DMS53 treated with DMSO at 0.1 percent for 48 hours (cell line): ENCODE measurements at regions not wholly inside any gene's neighbourhood (a gene's known extent, or its start where the extent isn't known, plus 50 kb on each side); places are given as distances from the start of the nearest gene placed in this dataset.
"Not testable (repeated sequence)": the region's sequence is repeated elsewhere in the genome, so short reads cannot be mapped to it uniquely, and the experiment has no call there.

ENCODE experiments used
- DNase-seq: peaks from one replicate; lab custom pipeline; 2025; ENCODE audit not compliant: unreplicated experiment; lab: John Stamatoyannopoulos, UW

DNA sequence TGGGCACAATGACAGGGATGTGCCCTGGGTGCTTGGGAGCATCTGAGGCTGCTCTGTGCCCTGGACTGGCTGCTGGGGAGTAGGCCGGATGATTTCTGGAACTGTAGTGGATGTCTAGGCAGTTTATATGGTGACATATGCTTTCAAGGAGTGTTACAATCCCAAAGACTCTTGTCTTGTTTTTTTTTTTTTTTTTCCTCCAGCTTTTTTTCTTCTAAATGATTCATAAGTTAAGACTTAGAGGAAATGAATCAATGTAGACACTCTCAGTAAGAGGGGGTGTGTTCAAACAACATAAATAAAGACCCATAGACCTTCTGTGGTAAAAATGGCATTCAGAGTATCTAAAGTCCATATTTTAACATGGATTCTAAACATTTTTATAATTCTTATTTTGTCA is 706.1 kb upstream of the GOLIM4 start:
- DNase-seq = no peak

- no peak for DNase-seq
Measured at GRCh38 chr3:168796339-168796738, 700.6 kb upstream of the GOLIM4 start.

DNA sequence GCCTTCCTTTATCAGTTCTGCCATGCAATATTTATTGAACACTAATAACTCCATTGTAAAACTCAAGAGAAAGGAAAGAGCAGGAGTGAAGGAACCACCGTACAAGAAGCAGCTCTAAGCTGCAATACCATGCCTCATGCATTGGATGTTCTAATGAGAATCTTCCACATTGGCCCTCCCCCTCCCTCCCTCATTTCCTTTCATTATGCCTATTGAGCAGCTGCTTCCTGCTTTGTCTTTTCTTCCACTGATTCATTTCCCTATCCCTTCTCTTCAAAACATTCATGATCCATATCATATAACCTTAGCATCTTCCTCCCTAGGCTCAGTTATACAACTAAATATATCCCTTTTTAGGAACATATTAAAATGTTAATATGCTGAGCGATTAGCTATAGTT is 698.7 kb upstream of the GOLIM4 start:
- no peak for DNase-seq

DNA sequence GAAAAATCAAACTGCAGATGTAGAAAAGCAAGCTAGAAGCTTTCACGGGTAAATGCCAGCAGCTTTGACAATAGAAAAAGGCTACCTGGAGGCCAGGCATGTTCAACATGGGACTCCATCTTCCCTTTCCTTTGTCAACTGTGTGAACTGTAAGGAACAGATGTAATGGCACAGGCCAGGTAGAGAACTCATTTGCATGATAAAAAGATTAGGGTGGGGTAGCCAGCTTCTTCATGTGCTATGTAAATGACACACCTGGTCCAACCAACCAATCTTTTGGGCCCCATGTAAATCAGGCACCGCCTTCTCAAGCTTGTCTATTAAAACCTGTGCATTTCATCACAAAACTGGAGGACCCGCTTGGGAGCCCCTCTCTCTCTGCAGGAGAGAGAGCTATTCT is 686.5 kb upstream of the GOLIM4 start:
- DNase-seq = no peak

DNA sequence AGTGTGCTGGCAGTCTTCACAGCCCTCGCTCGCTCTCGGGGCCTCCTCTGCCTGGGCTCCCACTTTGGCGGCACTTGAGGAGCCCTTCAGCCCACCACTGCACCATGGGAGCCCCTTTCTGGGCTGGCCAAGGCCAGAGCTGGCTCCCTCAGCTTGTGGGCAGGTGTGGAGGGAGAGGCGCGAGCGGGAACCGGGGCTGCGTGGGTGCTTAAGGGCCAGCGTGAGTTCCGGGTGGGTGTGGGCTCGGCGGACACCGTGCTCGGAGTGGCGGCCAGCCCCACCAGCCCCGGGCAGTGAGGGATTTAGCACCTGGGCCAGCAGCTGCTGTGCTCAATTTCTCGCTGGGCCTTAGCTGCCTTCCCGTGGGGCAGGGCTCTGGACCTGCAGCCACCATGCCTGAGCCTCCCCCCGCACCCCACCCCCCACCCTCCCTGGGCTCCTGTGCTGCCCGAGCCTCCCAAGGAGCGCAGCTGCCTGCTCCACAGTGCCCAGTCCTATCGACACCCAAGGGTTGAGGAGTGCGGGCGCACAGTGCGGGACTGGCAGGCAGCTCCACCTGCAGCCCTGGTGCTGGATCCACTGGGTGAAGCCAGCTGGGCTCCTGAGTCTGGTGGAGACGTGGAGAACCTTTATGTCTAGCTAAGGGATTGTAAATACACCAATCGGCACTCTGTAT is 684.4 kb upstream of the GOLIM4 start:
- not testable (repeated sequence) for DNase-seq

DNA sequence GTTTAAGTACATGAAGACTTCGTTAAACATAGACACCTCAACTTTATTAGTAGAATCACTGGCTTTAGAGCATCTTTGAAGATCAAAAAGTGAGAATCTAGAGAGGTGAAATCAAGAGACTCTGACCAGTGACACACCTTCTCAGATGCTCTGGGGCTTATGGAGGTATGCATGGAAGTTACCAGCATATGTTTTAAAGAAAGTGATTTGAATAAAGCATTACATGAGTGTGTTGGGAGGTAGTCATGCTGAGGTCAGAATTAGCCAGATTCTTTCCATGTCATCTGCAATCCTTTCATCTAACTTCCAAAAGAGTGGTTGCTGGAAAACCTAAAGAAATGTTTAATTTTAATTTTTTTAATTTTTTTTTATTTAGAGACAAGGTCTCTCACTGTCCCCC is 658.0 kb upstream of the GOLIM4 start:
- no peak for DNase-seq

- DNase-seq = no peak
Measured at GRCh38 chr3:168752339-168752738, 656.6 kb upstream of the GOLIM4 start.

DNA sequence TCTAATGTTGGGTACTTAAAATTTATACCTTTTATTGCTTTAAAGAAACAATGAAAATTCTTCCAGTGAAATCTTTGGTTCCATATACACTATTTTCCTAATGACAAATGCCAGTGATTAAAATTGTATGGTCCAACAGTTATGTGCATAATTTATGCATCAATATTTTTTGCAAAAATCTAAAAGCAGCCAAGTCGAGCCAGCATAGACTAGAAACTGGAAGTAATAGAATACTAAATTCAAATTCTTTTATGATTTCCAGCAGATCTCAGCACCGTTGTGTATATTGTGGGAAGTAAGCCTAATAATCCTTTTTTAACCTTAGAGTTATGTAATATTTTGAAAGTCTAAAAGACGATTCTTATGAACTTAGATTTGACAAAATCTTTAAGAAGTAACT is 652.0 kb upstream of the GOLIM4 start:
- no peak for DNase-seq

- DNase-seq = no peak
Measured at GRCh38 chr3:168738527-168739325, 643.0 kb upstream of the GOLIM4 start.

DNA sequence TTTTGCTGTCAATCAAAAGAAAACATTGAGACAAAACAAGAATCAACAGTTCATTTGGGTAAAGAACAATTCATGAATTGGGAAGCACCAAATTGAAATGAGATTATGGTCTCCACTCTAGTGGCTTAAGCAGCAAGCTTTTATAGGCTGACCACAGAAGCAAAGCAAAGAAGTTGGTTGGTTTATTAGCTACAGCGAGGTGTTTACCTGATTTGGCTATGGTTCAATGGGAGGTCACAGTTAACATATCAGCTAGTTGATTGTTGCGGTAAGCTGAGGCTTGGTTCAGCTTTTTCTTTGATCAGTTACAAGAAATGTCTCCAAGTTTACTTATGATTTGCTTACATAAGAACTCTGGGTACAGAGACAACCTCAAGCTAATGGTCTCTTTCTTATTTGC is 640.5 kb upstream of the GOLIM4 start:
- no peak for DNase-seq

GRCh38 chr3:168730073-168730472 is 634.3 kb upstream of the GOLIM4 start:
- DNase-seq = no peak

DNA sequence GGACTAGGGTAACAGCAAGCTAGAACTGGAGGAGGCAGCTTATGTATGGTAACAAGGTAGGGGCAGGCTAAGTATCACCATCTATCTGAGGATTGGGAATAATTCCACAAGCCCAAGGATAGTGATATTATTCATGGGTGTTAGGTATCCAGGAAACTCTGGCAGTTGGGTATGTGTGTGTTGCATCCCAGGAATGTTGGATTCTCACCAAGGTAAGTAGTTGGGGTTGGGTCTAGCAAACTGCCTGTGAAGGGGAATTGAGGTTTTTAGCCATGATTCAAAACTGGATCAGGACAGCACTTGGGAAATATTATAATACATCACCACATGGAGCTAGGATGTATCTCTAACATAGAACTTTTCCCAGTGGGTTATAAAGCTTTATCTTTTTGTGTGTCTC is 626.4 kb upstream of the GOLIM4 start:
- DNase-seq = no peak

DNA sequence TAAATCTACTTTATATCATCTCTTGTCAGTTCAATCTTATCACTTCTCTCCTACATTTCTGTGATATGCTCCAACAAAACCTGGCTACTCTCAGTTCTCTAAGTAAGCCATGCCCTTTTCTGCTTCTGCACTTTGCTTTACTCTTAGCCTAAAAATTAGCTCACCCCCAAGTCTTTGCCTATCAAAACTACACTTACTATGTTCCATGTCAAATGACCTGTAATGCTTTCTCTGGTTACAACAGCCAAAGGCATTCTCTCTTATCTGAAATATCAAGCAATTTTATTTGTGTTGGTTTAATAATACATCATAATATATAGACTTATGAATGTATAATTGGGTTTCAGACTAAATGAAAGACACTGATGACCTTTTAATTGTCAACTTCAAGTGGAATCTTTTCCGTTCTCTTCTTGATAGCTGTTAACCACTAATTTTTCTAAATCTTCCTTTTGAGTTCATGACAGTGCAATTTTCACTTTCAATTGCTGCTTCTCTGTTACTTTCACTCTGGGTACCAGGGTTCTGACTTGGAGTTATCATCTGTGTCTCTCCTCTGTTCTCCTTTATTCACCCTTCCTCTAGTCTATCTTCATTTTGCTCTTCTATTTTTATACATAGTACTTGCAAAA is 619.0 kb upstream of the GOLIM4 start:
- no peak for DNase-seq

DNA sequence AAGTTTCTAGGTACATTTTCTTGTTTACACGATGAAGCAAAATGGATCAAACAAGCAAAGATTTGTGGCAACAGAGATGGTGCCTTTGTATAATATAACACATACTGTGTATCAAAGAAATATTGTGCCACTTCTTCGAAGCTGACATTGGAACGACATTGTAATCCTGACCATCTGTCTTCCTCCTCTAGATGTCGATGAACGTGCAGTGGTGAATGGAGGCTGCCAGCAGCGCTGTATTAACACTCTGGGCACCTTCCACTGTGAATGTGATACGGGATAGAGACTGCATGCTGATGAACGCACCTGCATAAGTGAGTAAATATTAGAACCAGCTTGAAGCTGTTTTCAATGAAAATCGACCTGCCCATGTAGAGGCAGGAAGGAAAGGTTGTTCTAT is 613.3 kb upstream of the GOLIM4 start:
- peak; percentile 93 for DNase-seq

GRCh38 chr3:168707900-168708299 is 612.2 kb upstream of the GOLIM4 start:
- no peak for DNase-seq

GRCh38 chr3:168705412-168705811 is 609.7 kb upstream of the GOLIM4 start:
- DNase-seq = no peak

DNA sequence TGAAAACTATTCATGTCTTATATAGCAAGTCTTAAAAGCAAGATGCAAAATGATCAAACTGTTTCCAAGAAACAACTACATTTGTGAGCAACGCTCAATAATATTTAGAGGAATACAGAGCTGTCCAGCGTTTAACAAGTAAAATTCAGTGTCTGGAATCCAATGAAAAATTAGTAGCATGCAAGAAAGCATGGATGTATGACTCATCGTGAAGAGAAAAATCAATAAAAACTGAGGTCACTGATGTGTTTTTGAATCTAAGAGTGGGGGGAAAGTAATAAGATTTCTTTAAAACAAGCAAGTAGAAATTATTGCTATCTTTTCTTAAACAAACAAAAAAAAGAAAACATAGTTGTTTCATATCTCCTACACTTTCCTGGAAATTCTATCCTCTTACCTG is 600.3 kb upstream of the GOLIM4 start:
- DNase-seq = no peak

DNA sequence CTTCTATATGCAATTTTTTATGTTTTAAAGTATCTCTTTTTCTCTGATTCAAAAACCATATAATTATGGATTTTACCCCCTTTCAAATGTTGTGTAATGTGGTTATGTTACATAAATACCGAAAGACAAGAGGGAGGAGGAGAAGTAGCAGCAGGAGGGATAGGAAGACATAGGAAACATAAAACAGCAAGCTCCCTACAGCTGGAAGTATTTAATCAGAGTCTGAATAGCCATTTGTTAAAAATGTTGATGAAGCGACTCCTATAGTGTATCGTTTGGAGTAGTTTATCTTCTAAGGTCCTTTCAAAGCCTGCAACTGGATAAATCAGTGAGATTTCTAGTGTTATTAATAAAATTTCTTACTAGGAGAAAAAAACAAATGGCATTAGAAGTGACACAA is 598.1 kb upstream of the GOLIM4 start:
- no peak for DNase-seq

DNA sequence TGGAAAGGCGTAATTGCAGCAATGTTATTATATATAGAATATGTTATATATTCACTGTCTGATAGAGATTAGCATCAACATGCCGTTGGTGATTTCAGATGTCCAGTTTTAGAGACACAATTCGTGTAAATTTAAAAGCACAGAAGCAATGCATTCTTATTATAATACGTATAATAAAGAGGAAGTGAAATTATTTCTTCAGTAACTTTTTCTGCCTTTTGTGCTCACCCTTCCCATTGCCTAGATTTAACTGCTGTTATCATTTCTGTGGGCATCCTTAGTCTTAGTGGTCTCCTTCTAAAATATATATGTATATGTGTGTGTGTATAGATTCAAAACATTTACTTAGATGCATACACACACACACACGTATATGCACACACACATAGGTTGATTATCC is 592.5 kb upstream of the GOLIM4 start:
- DNase-seq = no peak

- DNase-seq = no peak
Measured at GRCh38 chr3:168684519-168684918, 588.8 kb upstream of the GOLIM4 start.

DNA sequence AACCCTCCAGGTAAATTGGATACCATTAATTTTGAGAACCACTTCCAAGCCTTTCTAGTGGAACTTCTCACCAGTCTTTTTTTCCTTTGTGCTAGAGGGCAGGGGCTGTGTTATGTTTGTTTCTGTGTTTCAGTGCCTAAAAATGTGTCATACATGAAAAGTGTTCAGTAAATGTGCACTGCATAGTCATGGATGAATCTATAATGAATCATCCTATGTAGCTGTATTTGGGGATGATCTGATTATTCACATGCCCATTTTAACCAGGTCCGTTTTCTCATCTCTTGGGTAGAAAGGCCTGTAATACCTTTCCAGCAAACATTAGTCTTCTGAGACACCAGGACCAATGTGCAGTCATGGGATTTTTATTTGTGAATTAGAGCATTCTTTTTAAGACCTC is 583.0 kb upstream of the GOLIM4 start:
- no peak for DNase-seq

- DNase-seq = peak; percentile 26
Measured at GRCh38 chr3:168671091-168671490, 575.4 kb upstream of the GOLIM4 start.
